Mesenchymal stem cell (in vitro differentiated cells and primary cell): ENCODE measurements at regions not wholly inside any gene's neighbourhood (a gene's known extent, or its start where the extent isn't known, plus 50 kb on each side); places are given as distances from the start of the nearest gene placed in this dataset.
A peak's percentile ranks its signal among the peaks of the same experiment; 100 is the strongest.

Experiments
- DNase-seq: peaks from one replicate; pipeline ENCODE4 v3.0.0-alpha.2; 2013
- H2AFZ ChIP-seq: one replicate; pipeline ENCODE4 v1.6.1; 2013; ENCODE audit warnings: low read depth, mild to moderate bottlenecking, control low read depth, inconsistent platforms, low read length, moderate library complexity
- H2AK5ac ChIP-seq: 2 replicates; pipeline ENCODE4 v1.6.1; 2013; ENCODE audit warnings: low read length, moderate library complexity, mild to moderate bottlenecking, inconsistent platforms; ENCODE audit not compliant: severe bottlenecking
- H2BK120ac ChIP-seq: one replicate; pipeline ENCODE4 v1.6.1; 2013; ENCODE audit warnings: low read depth, mild to moderate bottlenecking, inconsistent platforms, low read length, moderate library complexity
- H2BK12ac ChIP-seq, 2 experiments: one replicate each; pipeline ENCODE4 v1.6.1; 2013; ENCODE audit warnings: inconsistent platforms in 2 of 2, low read length in 2 of 2, mild to moderate bottlenecking in 2 of 2, moderate library complexity in 2 of 2, control low read depth in 1 of 2
- H2BK15ac ChIP-seq: one replicate; pipeline ENCODE4 v1.6.1; 2013; ENCODE audit warnings: mild to moderate bottlenecking, low read depth, inconsistent platforms; ENCODE audit not compliant: poor library complexity, severe bottlenecking
- H2BK5ac ChIP-seq: 2 replicates; pipeline ENCODE4 v1.6.1; 2013; ENCODE audit warnings: low read depth, mild to moderate bottlenecking, low read length, control low read depth, inconsistent platforms; ENCODE audit not compliant: poor library complexity, severe bottlenecking
- H3K14ac ChIP-seq, 2 experiments: one replicate each; pipeline ENCODE4 v1.6.1; 2013; ENCODE audit warnings: inconsistent platforms in 2 of 2, low read length in 2 of 2, control low read depth in 1 of 2, mild to moderate bottlenecking in 1 of 2, moderate library complexity in 1 of 2
- H3K18ac ChIP-seq, 2 experiments: one replicate each; pipeline ENCODE4 v1.6.1; 2013; ENCODE audit warnings: inconsistent platforms in 2 of 2, low read length in 2 of 2, control low read depth in 1 of 2, low read depth in 1 of 2, mild to moderate bottlenecking in 1 of 2
- H3K23ac ChIP-seq, 2 experiments: one replicate each; pipeline ENCODE4 v1.6.1; 2013; ENCODE audit warnings: inconsistent platforms in 2 of 2, low read length in 2 of 2, mild to moderate bottlenecking in 2 of 2, moderate library complexity in 2 of 2, control low read depth in 1 of 2
- H3K27ac ChIP-seq: 2 replicates; pipeline ENCODE4 v1.5.1; 2013; ENCODE audit warnings: mild to moderate bottlenecking, moderate library complexity, low read length, control low read depth, inconsistent platforms; ENCODE audit not compliant: poor library complexity, severe bottlenecking
- H3K27me3 ChIP-seq, 2 experiments: 2 replicates each; pipeline versions ENCODE4 v1.6.1 to v1.7.0; 2013; ENCODE audit warnings: low read length in 2 of 2, mild to moderate bottlenecking in 2 of 2, moderate library complexity in 2 of 2, control low read depth in 1 of 2, inconsistent platforms in 1 of 2; ENCODE audit not compliant: control insufficient read depth in 1 of 2, insufficient read depth in 1 of 2
- H3K36me3 ChIP-seq, 2 experiments: 2 replicates each; pipeline versions ENCODE4 v1.6.1 to v1.7.0; 2013; ENCODE audit warnings: low read length in 2 of 2, control low read depth in 1 of 2, inconsistent platforms in 1 of 2, low read depth in 1 of 2, mild to moderate bottlenecking in 1 of 2; ENCODE audit not compliant: insufficient read depth in 2 of 2, control insufficient read depth in 1 of 2
- H3K4ac ChIP-seq, 2 experiments: one replicate each; pipeline ENCODE4 v1.6.1; 2013; ENCODE audit warnings: inconsistent platforms in 2 of 2, low read length in 2 of 2, mild to moderate bottlenecking in 2 of 2, moderate library complexity in 2 of 2, control low read depth in 1 of 2, low read depth in 1 of 2
- H3K4me1 ChIP-seq: 2 replicates; pipeline ENCODE4 v1.6.1; 2013; ENCODE audit warnings: low read depth, low read length, control low read depth; ENCODE audit not compliant: control insufficient read depth, insufficient read depth
- H3K4me2 ChIP-seq: 2 replicates; pipeline ENCODE4 v1.6.1; 2013; ENCODE audit warnings: low read length, mild to moderate bottlenecking, inconsistent platforms; ENCODE audit not compliant: poor library complexity, severe bottlenecking
- H3K4me3 ChIP-seq, 2 experiments: 2 replicates each; pipeline versions ENCODE4 v1.5.1 to v1.7.0; 2013; ENCODE audit warnings: low read length in 2 of 2, mild to moderate bottlenecking in 2 of 2, control low read depth in 1 of 2, low read depth in 1 of 2; ENCODE audit not compliant: insufficient read depth in 1 of 2
- H3K79me1 ChIP-seq: replicated peaks from 2 replicates; pipeline ENCODE4 v1.6.1; 2013; ENCODE audit warnings: mild to moderate bottlenecking, control low read depth, low read length, inconsistent platforms; ENCODE audit not compliant: poor library complexity, severe bottlenecking
- H3K9ac ChIP-seq: 2 replicates; pipeline ENCODE4 v1.7.0; 2013; ENCODE audit warnings: mild to moderate bottlenecking, low read length, moderate library complexity
- H3K9me3 ChIP-seq: 2 replicates; pipeline ENCODE4 v1.7.0; 2013; ENCODE audit warnings: mild to moderate bottlenecking, low read length; ENCODE audit not compliant: control insufficient read depth
- H4K8ac ChIP-seq: one replicate; pipeline ENCODE4 v1.6.1; 2013; ENCODE audit warnings: inconsistent platforms, mild to moderate bottlenecking, low read length, moderate library complexity
- H4K91ac ChIP-seq: one replicate; pipeline ENCODE4 v1.6.1; 2013; ENCODE audit warnings: mild to moderate bottlenecking, low read length, inconsistent platforms
- WGBS: methylation state at CpG from one replicate; pipeline ENCODE4 v1.1.7; 2013; ENCODE audit warnings: mixed read lengths; 5-methylcytosine and 5-hydroxymethylcytosine counted together

DNA sequence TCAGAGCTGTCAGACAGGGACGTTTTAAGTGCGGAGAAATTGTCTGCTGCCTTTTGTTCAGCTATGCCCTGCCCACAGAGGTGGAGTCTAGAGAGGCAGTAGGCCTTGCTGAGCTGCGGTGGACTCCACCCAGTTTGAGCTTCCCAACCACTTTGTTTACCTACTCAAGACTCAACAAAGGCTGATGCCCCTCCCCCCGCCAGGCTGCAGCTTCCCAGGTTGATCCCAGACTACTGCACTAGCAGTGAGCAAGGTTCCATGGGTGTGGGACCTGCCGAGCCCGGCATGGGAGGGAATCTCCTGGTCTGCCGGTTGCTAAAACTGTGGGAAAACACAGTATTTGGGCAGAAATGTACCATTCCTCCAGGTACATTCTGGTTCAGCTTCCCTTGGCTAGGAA lies 282.1 kb downstream of the VGLL3 start:
- no peak overlapping the region for H3K18ac ChIP-seq
- no peak overlapping the region for H2BK12ac ChIP-seq
- no peaks in the 10 kb centered on the region for H3K4me1 ChIP-seq
- H3K4ac ChIP-seq: no peak overlapping the region
- H3K9me3 ChIP-seq: no peaks in the 10 kb centered on the region
- H2BK15ac ChIP-seq: no peak overlapping the region
- H2BK5ac ChIP-seq: no peak overlapping the region
- no peaks in the 10 kb centered on the region for H3K79me1 ChIP-seq
- no peak for DNase-seq
- H2AFZ ChIP-seq: no peak overlapping the region
- H4K8ac ChIP-seq: no peak overlapping the region
- no peak overlapping the region for H3K4me3 ChIP-seq
- WGBS: 81% methylated on average over 7 of the region's 7 CpGs
- no peaks in the 10 kb centered on the region for H3K36me3 ChIP-seq
- H3K27me3 ChIP-seq: no peaks in the 10 kb centered on the region
- no peak overlapping the region for H2AK5ac ChIP-seq
- H3K23ac ChIP-seq: no peak overlapping the region
- H3K4me2 ChIP-seq: no peak overlapping the region
- H3K14ac ChIP-seq: peak overlapping the region in 1 of 2 experiments; percentile 65
- no peak overlapping the region for H3K9ac ChIP-seq
- H4K91ac ChIP-seq: no peak overlapping the region
- H3K27ac ChIP-seq: no peak overlapping the region
- H2BK120ac ChIP-seq: no peak overlapping the region

DNA sequence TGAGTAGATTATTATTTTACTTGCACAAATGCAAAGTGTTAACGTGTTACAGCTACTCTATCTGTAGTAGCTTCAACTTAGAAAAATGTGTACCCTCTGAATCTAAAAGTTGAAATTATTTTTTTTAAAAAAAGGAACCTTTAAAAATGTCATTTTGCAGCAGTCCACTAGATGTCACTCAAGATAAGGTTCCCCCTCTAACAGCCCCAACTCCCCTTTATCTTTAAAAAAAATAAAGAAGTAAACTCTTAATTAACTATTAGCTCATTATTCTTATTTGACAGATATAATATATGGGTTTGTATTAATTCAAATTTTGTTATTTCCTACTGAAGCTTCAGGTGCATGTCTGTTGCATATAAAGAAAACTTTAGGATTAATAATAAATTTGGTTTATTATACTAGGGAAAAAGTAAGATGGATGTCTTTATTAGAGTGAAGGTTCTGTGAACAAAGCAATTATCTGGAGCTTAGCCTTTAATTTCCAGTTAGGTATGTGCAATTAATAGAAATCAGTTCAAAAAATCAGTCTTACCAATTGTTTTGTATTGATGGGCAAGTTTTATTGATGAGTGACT lies 288.5 kb downstream of the VGLL3 start:
- H3K9me3 ChIP-seq: no peaks in the 10 kb centered on the region
- H3K27ac ChIP-seq: no peak overlapping the region
- no peak overlapping the region for H3K23ac ChIP-seq
- H3K4me1 ChIP-seq: no peaks in the 10 kb centered on the region
- H3K27me3 ChIP-seq: no peaks in the 10 kb centered on the region
- no peak overlapping the region for H4K8ac ChIP-seq
- no peak overlapping the region for H2BK12ac ChIP-seq
- no peak overlapping the region for H3K4me2 ChIP-seq
- H2BK120ac ChIP-seq: no peak overlapping the region
- H3K36me3 ChIP-seq: no peaks in the 10 kb centered on the region
- H3K14ac ChIP-seq: no peak overlapping the region
- H3K18ac ChIP-seq: no peak overlapping the region
- H2AFZ ChIP-seq: no peak overlapping the region
- H3K9ac ChIP-seq: no peak overlapping the region
- H3K79me1 ChIP-seq: no peaks in the 10 kb centered on the region
- H2AK5ac ChIP-seq: no peak overlapping the region
- peak; percentile 1 for DNase-seq
- H3K4ac ChIP-seq: no peak overlapping the region
- no CpG with 5 or more reads among the region's 1 CpG for WGBS
- no peak overlapping the region for H2BK5ac ChIP-seq
- H3K4me3 ChIP-seq: no peak overlapping the region
- no peak overlapping the region for H2BK15ac ChIP-seq
- H4K91ac ChIP-seq: no peak overlapping the region

DNA sequence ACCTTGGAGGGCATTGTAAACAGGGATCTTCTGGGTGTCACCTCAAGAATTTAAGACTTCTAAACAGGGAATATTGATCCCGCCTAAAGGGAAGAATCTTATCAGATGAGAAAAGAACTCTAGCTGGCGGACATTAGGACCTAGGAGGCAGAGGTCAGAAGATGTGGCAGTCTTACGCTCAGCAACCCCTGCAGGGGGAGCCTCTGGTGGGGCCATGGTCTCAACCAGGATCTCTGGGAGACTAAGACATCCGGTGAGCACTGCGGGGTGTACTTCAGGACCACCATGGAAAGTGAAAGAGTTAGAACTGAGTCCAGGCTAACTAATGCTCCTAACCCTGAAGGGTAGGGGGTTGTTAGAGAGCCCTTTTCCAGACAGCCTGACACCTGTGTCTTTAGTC lies 295.2 kb downstream of the VGLL3 start:
- no peak overlapping the region for H4K8ac ChIP-seq
- no peak overlapping the region for H2BK5ac ChIP-seq
- H3K4ac ChIP-seq: no peak overlapping the region
- no peaks in the 10 kb centered on the region for H3K79me1 ChIP-seq
- H3K27ac ChIP-seq: no peak overlapping the region
- no peaks in the 10 kb centered on the region for H3K36me3 ChIP-seq
- no peak overlapping the region for H2BK15ac ChIP-seq
- DNase-seq: no peak
- H2AK5ac ChIP-seq: no peak overlapping the region
- WGBS: 87% methylated on average over 5 of the region's 5 CpGs
- no peaks in the 10 kb centered on the region for H3K9me3 ChIP-seq
- H4K91ac ChIP-seq: no peak overlapping the region
- no peak overlapping the region for H2BK12ac ChIP-seq
- no peak overlapping the region for H3K4me2 ChIP-seq
- no peak overlapping the region for H2BK120ac ChIP-seq
- H2AFZ ChIP-seq: no peak overlapping the region
- H3K23ac ChIP-seq: no peak overlapping the region
- H3K9ac ChIP-seq: no peak overlapping the region
- no peak overlapping the region for H3K18ac ChIP-seq
- H3K27me3 ChIP-seq: peaks cover 0 to 2% of the 10 kb centered on the region in 2 experiments
- no peak overlapping the region for H3K14ac ChIP-seq
- no peaks in the 10 kb centered on the region for H3K4me1 ChIP-seq
- no peak overlapping the region for H3K4me3 ChIP-seq

DNA sequence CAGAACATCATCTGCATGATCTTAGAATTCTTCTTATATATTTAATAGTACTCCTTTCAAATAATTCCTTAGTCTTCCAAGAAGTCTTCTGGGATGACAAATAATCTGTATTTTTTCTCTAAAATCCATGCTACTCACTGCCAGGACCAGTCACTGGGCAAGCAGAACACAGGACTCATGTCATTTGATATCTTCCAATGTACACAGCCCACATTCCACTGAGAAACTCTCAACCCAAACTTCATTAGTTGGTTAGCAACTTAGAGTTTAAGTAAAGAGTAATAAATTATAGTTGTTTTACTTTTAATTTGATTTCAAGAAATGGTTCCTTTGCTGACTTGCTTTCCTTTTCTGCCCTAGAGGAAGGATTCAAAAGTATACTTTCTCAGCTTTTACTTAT lies 317.0 kb downstream of the VGLL3 start:
- Histone ChIP-seq H3K18ac (no peak overlapping the region), H2AFZ (no peak overlapping the region)

More for the DNA sequence above, 317.0 kb downstream of the VGLL3 start:
- no peak overlapping the region for H3K27ac ChIP-seq
- H3K36me3 ChIP-seq: no peaks in the 10 kb centered on the region
- H3K9ac ChIP-seq: no peak overlapping the region
- no peak overlapping the region for H3K14ac ChIP-seq
- DNase-seq: no peak
- H4K91ac ChIP-seq: no peak overlapping the region
- H3K23ac ChIP-seq: no peak overlapping the region
- H3K27me3 ChIP-seq: no peaks in the 10 kb centered on the region
- H3K4me2 ChIP-seq: no peak overlapping the region
- H4K8ac ChIP-seq: no peak overlapping the region
- H3K4me3 ChIP-seq: no peak overlapping the region
- H3K79me1 ChIP-seq: no peaks in the 10 kb centered on the region
- H3K4me1 ChIP-seq: no peaks in the 10 kb centered on the region
- H2BK15ac ChIP-seq: no peak overlapping the region
- H2BK12ac ChIP-seq: no peak overlapping the region
- H2BK5ac ChIP-seq: no peak overlapping the region
- H2AK5ac ChIP-seq: no peak overlapping the region
- no peak overlapping the region for H2BK120ac ChIP-seq
- peaks cover 10% of the 10 kb centered on the region for H3K9me3 ChIP-seq
- no peak overlapping the region for H3K4ac ChIP-seq
